A549 (cell line): ENCODE measurements at regions not wholly inside any gene's neighbourhood (a gene's known extent, or its start where the extent isn't known, plus 50 kb on each side); places are given as distances from the start of the nearest gene placed in this dataset.

ENCODE experiments used
- ATAC-seq, 2 experiments: fragments of 200-7000 bp in 1 of 2; fragments of >200 bp in 1 of 2; cut with Nextera tagmentation in 1 of 2; cut with Tn5 transposase in 1 of 2; 3 replicates each; pipeline versions ENCODE4 v1.8.0 to v1.9.1; 2018 to 2020; ENCODE audit warnings: mild to moderate bottlenecking in 1 of 2, moderate library complexity in 1 of 2
- CTCF ChIA-PET: fragments of 300-600 bp; sonication (Branson Sonifier 250); formaldehyde crosslinking; extraction: SDS; loops from one replicate; lab custom pipeline; 2021; ENCODE audit warnings: antibody characterized with exemption, inconsistent platforms; lab: Yijun Ruan, JAX
- POLR2A ChIA-PET: fragments of 350-600 bp; formaldehyde crosslinking; extraction: SDS; loops from one replicate; lab custom pipeline; 2021; ENCODE audit warnings: antibody characterized with exemption, inconsistent platforms; lab: Yijun Ruan, JAX
- DNase-seq, 2 experiments: peaks; one replicate each; pipeline versions ENCODE4 v3.0.0 to v3.0.0-alpha.2; 2011 to 2016; ENCODE audit warnings: low read depth in 1 of 2, low spot score in 1 of 2
- FAIRE-seq: peaks from 2 replicates; lab custom pipeline; 2011; peaks lifted over from hg19 to GRCh38; lab: Jason Lieb, UNC
- H3K27ac ChIP-seq, 2 experiments: fragments of >200 bp; sonication (Bioruptor Twin); formaldehyde crosslinking; 3 replicates each; pipeline ENCODE4 v1.5.1; 2016 to 2017
- H3K4me1 ChIP-seq: fragments of >200 bp; sonication (Bioruptor Twin); formaldehyde crosslinking; 3 replicates; pipeline ENCODE4 v1.6.1; 2016
- H3K4me2 ChIP-seq: fragments of >200 bp; sonication (Bioruptor Twin); formaldehyde crosslinking; 3 replicates; pipeline ENCODE4 v1.6.1; 2016
- H3K4me3 ChIP-seq: fragments of >200 bp; sonication (Bioruptor Twin); formaldehyde crosslinking; 3 replicates; pipeline ENCODE4 v1.5.1; 2016
- H3K9me3 ChIP-seq: fragments of >200 bp; sonication (Bioruptor Twin); formaldehyde crosslinking; 3 replicates; pipeline ENCODE4 v1.6.1; 2016
- BHLHE40 ChIP-seq: IDR thresholded peaks from 2 replicates; pipeline ENCODE4 v1.6.1; 2012; ENCODE audit warnings: low read depth, low read length, inconsistent platforms
- CEBPB ChIP-seq, 2 experiments: fragments of >200 bp in 1 of 2; sonication (Bioruptor Twin) in 1 of 2; formaldehyde crosslinking in 1 of 2; IDR thresholded peaks; 2 replicates each; pipeline ENCODE4 v1.6.1; 2012 to 2016
- CHD2 ChIP-seq: fragments of 150-350 bp; IDR thresholded peaks from 2 replicates; pipeline ENCODE4 v1.6.1; 2014; ENCODE audit warnings: low read length; ENCODE audit not compliant: partially characterized antibody
- CTCF ChIP-seq: fragments of >200 bp; sonication (Bioruptor Twin); formaldehyde crosslinking; IDR thresholded peaks from 3 replicates; pipeline ENCODE4 v1.5.1; 2016
- E2F6 ChIP-seq: IDR thresholded peaks from 2 replicates; pipeline ENCODE4 v1.6.1; 2012; ENCODE audit warnings: low read depth, borderline replicate concordance
- EHMT2 ChIP-seq: fragments of 200-600 bp; sonication (generic); IDR thresholded peaks from 2 replicates; pipeline ENCODE4 v1.6.1; 2016; ENCODE audit warnings: antibody characterized with exemption, low read depth, mild to moderate bottlenecking, moderate library complexity
- EP300 ChIP-seq, 2 experiments: fragments of >200 bp; sonication (Bioruptor Twin); formaldehyde crosslinking; IDR thresholded peaks; 2 replicates in 1 of 2; 3 replicates in 1 of 2; pipeline ENCODE4 v1.6.1; 2016 to 2017
- ESRRA ChIP-seq: fragments of 150-350 bp; IDR thresholded peaks from 2 replicates; pipeline ENCODE4 v1.6.1; 2014; ENCODE audit warnings: mild to moderate bottlenecking, low read length, borderline replicate concordance
- FOSB ChIP-seq: fragments of 250-450 bp; sonication (Bioruptor Pico); IDR thresholded peaks from 2 replicates; pipeline ENCODE4 v1.5.0; 2020; ENCODE audit warnings: mild to moderate bottlenecking, moderate library complexity
- FOXS1 ChIP-seq: fragments of 250-450 bp; sonication (Bioruptor Pico); IDR thresholded peaks from 2 replicates; pipeline ENCODE4 v1.5.0; 2020; ENCODE audit warnings: mild to moderate bottlenecking, moderate library complexity
- GATA3 ChIP-seq: IDR thresholded peaks from 2 replicates; pipeline ENCODE4 v1.6.1; 2012; ENCODE audit warnings: borderline replicate concordance
- HEYL ChIP-seq: fragments of 250-450 bp; sonication (Bioruptor Pico); IDR thresholded peaks from 2 replicates; pipeline ENCODE4 v1.8.0; 2021; ENCODE audit warnings: mild to moderate bottlenecking, moderate library complexity
- HMGXB4 ChIP-seq: fragments of 250-450 bp; sonication (Bioruptor Pico); IDR thresholded peaks from 2 replicates; pipeline ENCODE4 v1.5.0; 2021; ENCODE audit warnings: mild to moderate bottlenecking, moderate library complexity, borderline replicate concordance
- HOXB13 ChIP-seq: fragments of 250-450 bp; sonication (Bioruptor Pico); IDR thresholded peaks from 2 replicates; pipeline ENCODE4 v1.5.0; 2020; ENCODE audit warnings: low read depth, mild to moderate bottlenecking, moderate library complexity
- JUN ChIP-seq, 2 experiments: fragments of >200 bp; sonication (Bioruptor Twin); formaldehyde crosslinking; IDR thresholded peaks; 2 replicates in 1 of 2; 3 replicates in 1 of 2; pipeline ENCODE4 v1.6.1; 2016 to 2017
- JUNB ChIP-seq: fragments of >200 bp; sonication (Bioruptor Twin); formaldehyde crosslinking; IDR thresholded peaks from 2 replicates; pipeline ENCODE4 v1.6.1; 2016
- KDM1A ChIP-seq: fragments of 200-600 bp; sonication (generic); IDR thresholded peaks from 2 replicates; pipeline ENCODE4 v1.6.1; 2016; ENCODE audit warnings: low read depth, mild to moderate bottlenecking
- MAZ ChIP-seq: fragments of 150-350 bp; IDR thresholded peaks from 2 replicates; pipeline ENCODE4 v1.6.1; 2014; ENCODE audit warnings: antibody characterized with exemption, low read depth, low read length, borderline replicate concordance
- PBX3 ChIP-seq: IDR thresholded peaks from 2 replicates; pipeline ENCODE4 v1.6.1; 2012
- RARB ChIP-seq: fragments of 250-450 bp; sonication (Bioruptor Pico); IDR thresholded peaks from 2 replicates; pipeline ENCODE4 v1.8.0; 2021; ENCODE audit warnings: mild to moderate bottlenecking, moderate library complexity
- RCOR1 ChIP-seq: fragments of 150-350 bp; IDR thresholded peaks from 2 replicates; pipeline ENCODE4 v1.6.1; 2014; ENCODE audit warnings: antibody characterized with exemption, low read length, low read depth
- TP53 ChIP-seq: fragments of 250-450 bp; sonication (Bioruptor Pico); IDR thresholded peaks from 2 replicates; pipeline ENCODE4 v1.5.0; 2021; ENCODE audit warnings: mild to moderate bottlenecking, moderate library complexity
- ZNF302 ChIP-seq: fragments of 250-450 bp; sonication (Bioruptor Pico); IDR thresholded peaks from 2 replicates; pipeline ENCODE4 v1.9.0; 2021; ENCODE audit warnings: inconsistent platforms, mild to moderate bottlenecking, moderate library complexity
- ZSCAN20 ChIP-seq: fragments of 250-450 bp; sonication (Bioruptor Pico); IDR thresholded peaks from 2 replicates; pipeline ENCODE4 v1.8.0; 2022; ENCODE audit warnings: mild to moderate bottlenecking, moderate library complexity
- WGBS: methylation state at CpG from one replicate; pipeline ENCODE4 v1.1.6; 2017; ENCODE audit errors: missing lambda C conversion rate; 5-methylcytosine and 5-hydroxymethylcytosine counted together

GRCh38 chr5:21689587-21689986, 1163.6 kb downstream of the CDH12 start:
- ChIA-PET CTCF (no interaction called here), POLR2A (no interaction called here)
- Histone ChIP-seq H3K4me2 (no peak overlapping the region), H3K4me3 (no peak overlapping the region), H3K4me1 (no peaks in the 10 kb centered on the region), H3K27ac (no peak overlapping the region), H3K9me3 (no peaks in the 10 kb centered on the region)
- 32% methylated on average over 3 of the region's 3 CpGs for WGBS
- DNase-seq (no peak), ATAC-seq (no peak), FAIRE-seq (no peak)
- no peak for TF ChIP-seq TP53 (CRISPR knock-in tag)
- no peak for TF ChIP-seq EHMT2
- no peak for TF ChIP-seq RARB (CRISPR knock-in tag)
- no peak for TF ChIP-seq ZSCAN20 (CRISPR knock-in tag)
- no peak for TF ChIP-seq JUNB
- no peak for TF ChIP-seq ESRRA
- no peak for TF ChIP-seq PBX3
- TF ChIP-seq HEYL (CRISPR knock-in tag) = no peak
- TF ChIP-seq HMGXB4 (CRISPR knock-in tag) = no peak
- no peak for TF ChIP-seq MAZ
- TF ChIP-seq CHD2 = no peak
- TF ChIP-seq KDM1A = no peak

GRCh38 chr5:21688655-21689054, 1164.5 kb downstream of the CDH12 start:
- CTCF ChIA-PET = no interaction called here
- Histone ChIP-seq H3K9me3 (no peaks in the 10 kb centered on the region), H3K4me1 (no peaks in the 10 kb centered on the region), H3K27ac (no peak overlapping the region), H3K4me3 (no peak overlapping the region)
- 6% methylated on average over 1 of the region's 1 CpG for WGBS
- ATAC-seq = no peak
- POLR2A ChIA-PET = no interaction called here
- TF ChIP-seq CEBPB (IDR thresholded peaks at IDR 0.05) (no peak), ZNF302 (CRISPR knock-in tag) (no peak), EP300 (IDR thresholded peaks at IDR 0.05) (no peak), GATA3 (no peak), ZSCAN20 (CRISPR knock-in tag) (no peak), CTCF (no peak), E2F6 (no peak), JUN (IDR thresholded peaks at IDR 0.05) (no peak), BHLHE40 (no peak), RCOR1 (no peak), FOSB (CRISPR knock-in tag) (no peak), HOXB13 (CRISPR knock-in tag) (no peak), FOXS1 (CRISPR knock-in tag) (no peak), ESRRA (no peak)
- TF ChIP-seq, all 56 proteins: peak for 0
- H3K4me2 ChIP-seq = no peak overlapping the region
- FAIRE-seq (no peak), DNase-seq (no peak)
